Activated naive CD4-positive, alpha-beta T cell treated with anti-CD3 and anti-CD28 coated beads, Interleukin-2, amount 50 U/mL, for 24 hours (primary cell): ENCODE measurements at regions not wholly inside any gene's neighbourhood (a gene's known extent, or its start where the extent isn't known, plus 50 kb on each side); places are given as distances from the start of the nearest gene placed in this dataset.

Experiments used
- H3K27ac Mint-ChIP-seq: one replicate; pipeline ENCODE4 v1.8.0; 2021; ENCODE audit warnings: mild to moderate bottlenecking, mixed read lengths
- H3K27me3 Mint-ChIP-seq: one replicate; pipeline ENCODE4 v1.8.0; 2021; ENCODE audit warnings: mixed read lengths
- H3K36me3 Mint-ChIP-seq: one replicate; pipeline ENCODE4 v1.8.0; 2021; ENCODE audit warnings: mixed read lengths
- H3K4me1 Mint-ChIP-seq: one replicate; pipeline ENCODE4 v1.8.0; 2021; ENCODE audit warnings: mixed read lengths
- H3K4me3 Mint-ChIP-seq: one replicate; pipeline ENCODE4 v1.8.0; 2021; ENCODE audit warnings: mild to moderate bottlenecking, mixed read lengths
- H3K9me3 Mint-ChIP-seq: one replicate; pipeline ENCODE4 v1.8.0; 2021; ENCODE audit warnings: mixed read lengths

GRCh38 chr12:23455283-23455682 lies 494.2 kb downstream of the SOX5 start:
- Mint-ChIP-seq H3K4me1 (no peaks in the 10 kb centered on the region), H3K27ac (no peak overlapping the region), H3K4me3 (no peak overlapping the region), H3K36me3 (no peaks in the 10 kb centered on the region), H3K27me3 (no peaks in the 10 kb centered on the region), H3K9me3 (no peaks in the 10 kb centered on the region)

- H3K4me3 Mint-ChIP-seq: no peak overlapping the region
- no peak overlapping the region for H3K27ac Mint-ChIP-seq
- H3K4me1 Mint-ChIP-seq: no peaks in the 10 kb centered on the region
- peaks cover 9% of the 10 kb centered on the region for H3K9me3 Mint-ChIP-seq
- H3K27me3 Mint-ChIP-seq: no peaks in the 10 kb centered on the region
- H3K36me3 Mint-ChIP-seq: no peaks in the 10 kb centered on the region
Observed at GRCh38 chr12:23458640-23459039, 490.8 kb downstream of the SOX5 start.

GRCh38 chr12:23462546-23462945 lies 486.9 kb downstream of the SOX5 start:
- Mint-ChIP-seq H3K4me3 (no peak overlapping the region), H3K36me3 (no peaks in the 10 kb centered on the region), H3K9me3 (peaks cover 10% of the 10 kb centered on the region), H3K27me3 (no peaks in the 10 kb centered on the region), H3K27ac (no peak overlapping the region), H3K4me1 (no peaks in the 10 kb centered on the region)

GRCh38 chr12:23463172-23463571 lies 486.3 kb downstream of the SOX5 start:
- no peaks in the 10 kb centered on the region for H3K27me3 Mint-ChIP-seq
- H3K4me1 Mint-ChIP-seq: no peaks in the 10 kb centered on the region
- peaks cover 13% of the 10 kb centered on the region for H3K9me3 Mint-ChIP-seq
- H3K27ac Mint-ChIP-seq: no peak overlapping the region
- no peak overlapping the region for H3K4me3 Mint-ChIP-seq
- no peaks in the 10 kb centered on the region for H3K36me3 Mint-ChIP-seq

- Mint-ChIP-seq H3K27me3 (no peaks in the 10 kb centered on the region), H3K4me3 (no peak overlapping the region), H3K4me1 (no peaks in the 10 kb centered on the region), H3K9me3 (peaks cover 17% of the 10 kb centered on the region), H3K27ac (no peak overlapping the region), H3K36me3 (no peaks in the 10 kb centered on the region)
Observed at GRCh38 chr12:23464241-23464812, 485.1 kb downstream of the SOX5 start.

GRCh38 chr12:23472329-23472971 lies 477.0 kb downstream of the SOX5 start:
- Mint-ChIP-seq H3K4me1 (no peaks in the 10 kb centered on the region), H3K36me3 (no peaks in the 10 kb centered on the region), H3K27me3 (no peaks in the 10 kb centered on the region)

GRCh38 chr12:23473071-23473470 lies 476.4 kb downstream of the SOX5 start:
- H3K27ac Mint-ChIP-seq: no peak overlapping the region
- H3K4me1 Mint-ChIP-seq: no peaks in the 10 kb centered on the region
- no peaks in the 10 kb centered on the region for H3K27me3 Mint-ChIP-seq

More at GRCh38 chr12:23472329-23472971, 477.0 kb downstream of the SOX5 start:
- Mint-ChIP-seq H3K4me3 (no peak overlapping the region), H3K27ac (no peak overlapping the region), H3K9me3 (peaks cover 19% of the 10 kb centered on the region)

GRCh38 chr12:23474438-23474976 lies 475.0 kb downstream of the SOX5 start:
- Mint-ChIP-seq H3K4me1 (no peaks in the 10 kb centered on the region), H3K27ac (no peak overlapping the region), H3K9me3 (peaks cover 20% of the 10 kb centered on the region)

More at GRCh38 chr12:23473071-23473470, 476.4 kb downstream of the SOX5 start:
- H3K4me3 Mint-ChIP-seq: no peak overlapping the region
- no peaks in the 10 kb centered on the region for H3K36me3 Mint-ChIP-seq
- peaks cover 22% of the 10 kb centered on the region for H3K9me3 Mint-ChIP-seq

More at GRCh38 chr12:23474438-23474976, 475.0 kb downstream of the SOX5 start:
- H3K27me3 Mint-ChIP-seq: no peaks in the 10 kb centered on the region
- no peaks in the 10 kb centered on the region for H3K36me3 Mint-ChIP-seq
- no peak overlapping the region for H3K4me3 Mint-ChIP-seq
